HG03571 (cell line): ENCODE measurements at regions not wholly inside any gene's neighbourhood (a gene's known extent, or its start where the extent isn't known, plus 50 kb on each side); places are given as distances from the start of the nearest gene placed in this dataset.

Source experiments
- ATAC-seq: cut with Tn5 transposase; IDR thresholded peaks from one replicate; pipeline ENCODE4 v1.9.1; 2021; ENCODE audit not compliant: unreplicated experiment

DNA sequence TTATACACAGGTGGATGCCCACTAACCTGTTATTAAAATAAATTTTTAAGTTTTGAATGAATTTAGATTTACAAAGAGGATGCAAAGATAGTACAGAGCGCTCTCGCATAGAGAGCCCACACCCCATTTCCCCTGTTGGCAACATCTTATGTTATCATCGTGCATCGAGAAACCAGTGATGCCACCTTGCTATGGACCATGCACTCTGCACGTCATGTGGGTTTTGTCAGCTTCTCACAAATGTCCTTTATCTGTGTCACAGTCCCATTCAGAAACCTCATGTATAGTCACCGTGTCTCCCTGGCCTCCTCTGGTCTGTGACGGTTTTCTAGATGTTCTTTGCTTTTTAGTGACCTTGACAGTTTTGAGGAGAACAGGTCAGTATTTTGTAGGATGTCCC, 60.0 kb downstream of the ING1 start:
- no peak for ATAC-seq

DNA sequence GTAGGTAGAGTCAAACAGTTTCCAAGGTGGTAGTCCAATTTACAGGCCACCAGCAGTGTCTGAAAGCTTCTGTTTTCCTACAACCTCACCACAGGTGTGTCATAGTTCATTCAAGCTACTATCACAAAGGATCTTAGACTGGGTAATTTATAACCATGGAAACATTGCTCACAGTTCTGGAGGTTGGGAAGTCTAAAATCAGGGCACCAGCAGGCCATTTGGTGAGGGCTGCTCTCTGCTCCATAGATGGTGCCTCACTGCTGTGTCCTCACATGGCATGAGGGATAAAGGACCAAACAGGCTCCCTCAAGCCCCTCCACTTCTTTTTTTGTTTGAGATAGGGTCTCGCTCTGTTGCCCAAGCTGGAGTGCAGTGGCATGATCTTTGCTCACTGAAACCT, 60.6 kb downstream of the ING1 start:
- no peak for ATAC-seq

- no peak for ATAC-seq
Observed at GRCh38 chr13:110774490-110774889, 61.0 kb downstream of the ING1 start.

- no peak for ATAC-seq
Observed at GRCh38 chr13:110775576-110775975, 62.1 kb downstream of the ING1 start.

DNA sequence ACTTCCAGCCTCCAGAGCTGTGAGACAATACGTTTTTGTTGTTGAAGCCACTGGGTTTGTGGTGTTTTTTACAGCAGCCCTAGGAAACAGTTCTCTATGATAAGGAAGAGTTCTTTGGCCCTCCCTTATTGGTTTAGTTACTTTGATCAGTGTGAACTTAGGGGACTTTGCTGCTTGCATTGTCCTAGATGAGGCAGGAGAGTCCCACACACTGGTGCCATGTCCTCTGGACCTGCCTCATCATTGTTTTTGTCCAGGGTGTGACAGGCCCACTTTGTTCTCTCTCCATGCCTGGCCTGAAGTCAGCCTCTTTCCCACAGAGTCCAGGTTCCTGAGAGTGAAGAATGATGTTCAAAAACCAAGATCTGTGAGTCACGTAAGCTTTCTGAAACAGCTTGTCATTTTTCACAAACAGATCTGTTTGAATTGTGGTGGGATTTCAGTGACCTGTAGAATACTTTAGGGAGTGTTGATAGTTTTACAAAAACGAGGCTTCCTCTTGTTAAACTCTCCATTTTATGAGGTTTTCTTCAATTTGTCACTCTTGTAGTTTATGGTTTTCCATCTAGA, 63.8 kb downstream of the ING1 start:
- ATAC-seq, result no peak

DNA sequence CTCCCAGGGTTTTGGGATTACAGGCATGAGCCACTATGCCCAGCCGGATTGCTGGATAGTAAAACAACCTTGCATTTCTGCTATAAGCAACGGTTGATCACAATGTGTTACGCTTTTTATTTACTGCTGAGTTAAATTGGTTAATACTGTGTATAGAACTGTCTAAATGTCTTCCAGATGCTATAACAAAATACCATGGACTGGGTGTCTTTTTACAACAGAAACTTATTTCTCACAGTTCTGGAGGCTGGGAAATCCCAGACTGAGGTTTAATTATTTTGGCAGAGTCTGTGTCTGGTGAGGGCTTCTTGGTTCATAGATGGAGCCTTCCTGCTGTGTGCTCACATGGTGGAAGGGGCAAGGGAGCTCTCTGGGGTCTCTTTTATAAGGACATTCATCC, 65.5 kb downstream of the ING1 start:
- ATAC-seq, result no peak

GRCh38 chr13:110780422-110780821, 66.9 kb downstream of the ING1 start:
- no peak for ATAC-seq

DNA sequence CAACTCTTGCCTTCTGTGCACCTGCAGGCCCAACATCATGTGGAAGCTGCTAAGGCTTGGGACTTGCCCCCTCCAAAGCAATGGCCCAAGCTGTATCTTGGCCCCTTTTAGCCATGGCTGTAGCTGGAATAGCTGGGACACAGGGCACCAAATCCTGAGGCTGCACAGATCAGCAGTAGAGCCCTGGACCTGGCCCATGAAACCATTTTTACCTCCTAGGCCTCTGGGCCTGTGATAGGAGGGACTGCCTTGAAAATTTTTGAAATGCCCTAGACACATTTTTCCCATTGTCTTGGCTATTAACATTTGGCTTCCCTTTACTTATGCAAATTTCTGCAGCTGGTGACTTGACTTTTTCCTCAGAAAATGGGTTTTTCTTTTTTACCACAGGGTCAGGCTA, 68.7 kb downstream of the ING1 start:
- ATAC-seq, result no peak

GRCh38 chr13:110784704-110785103, 71.2 kb downstream of the ING1 start:
- ATAC-seq, result no peak

- no peak for ATAC-seq
Observed at GRCh38 chr13:110788778-110789177, 75.3 kb downstream of the ING1 start.

- ATAC-seq, result no peak
Observed at GRCh38 chr13:110789871-110790270, 76.4 kb downstream of the ING1 start.

DNA sequence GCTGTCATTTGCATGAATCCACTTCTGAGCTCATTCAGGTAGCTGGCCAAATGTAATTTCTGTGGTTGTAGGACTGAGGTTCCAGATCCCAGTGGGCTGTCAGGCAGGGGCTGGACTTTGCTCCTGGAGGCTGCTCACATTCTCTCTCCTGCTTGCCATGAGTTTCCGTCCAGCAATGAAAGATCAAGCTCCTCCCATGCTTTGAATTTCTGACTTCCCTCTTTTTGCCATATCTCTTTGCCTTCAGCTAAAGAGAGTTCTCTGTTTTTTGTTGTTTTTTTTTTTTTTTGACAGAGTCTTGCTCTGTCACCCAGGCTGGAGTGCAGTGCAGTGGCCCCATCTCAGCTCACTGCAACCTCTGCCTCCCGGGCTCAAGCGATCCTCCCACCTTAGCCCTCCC, 76.9 kb downstream of the ING1 start:
- ATAC-seq, result no peak

- ATAC-seq, result no peak
Observed at GRCh38 chr13:110794209-110794608, 80.7 kb downstream of the ING1 start.

DNA sequence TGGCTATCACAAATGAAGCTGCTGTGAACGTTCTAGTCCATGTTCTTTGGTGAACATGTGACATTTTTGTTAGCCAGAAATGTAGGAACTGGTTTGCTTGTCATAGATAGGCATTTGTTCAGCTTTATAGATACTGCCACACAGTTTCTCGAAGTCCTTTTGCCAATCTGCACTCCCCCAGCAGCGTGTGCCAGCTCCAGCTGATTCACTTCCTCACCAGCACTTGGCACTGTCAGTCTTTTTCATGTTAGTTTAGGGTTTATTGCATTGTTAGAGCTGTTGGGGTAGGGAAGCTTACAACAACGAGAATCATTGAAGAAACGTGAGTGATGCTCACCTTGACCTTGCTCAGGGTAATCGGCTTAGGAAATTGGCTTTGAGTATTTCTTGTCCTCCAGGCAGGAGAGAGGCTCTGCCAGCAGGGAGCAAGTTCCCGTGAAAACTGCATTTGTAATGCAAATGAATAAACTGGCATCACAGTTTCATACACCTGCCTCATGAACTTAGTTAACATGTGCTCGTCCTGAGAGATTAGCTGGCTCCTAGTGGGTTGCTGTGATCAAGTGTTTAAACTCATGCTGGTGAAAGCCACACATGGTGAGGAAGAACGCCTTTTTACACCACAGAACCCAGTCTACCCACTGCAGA, 83.9 kb downstream of the ING1 start:
- ATAC-seq, result no peak

- no peak for ATAC-seq
Observed at GRCh38 chr13:110798081-110798994, 84.8 kb downstream of the ING1 start.

- ATAC-seq, result no peak
Observed at GRCh38 chr13:110799246-110800236, 86.0 kb downstream of the ING1 start.

DNA sequence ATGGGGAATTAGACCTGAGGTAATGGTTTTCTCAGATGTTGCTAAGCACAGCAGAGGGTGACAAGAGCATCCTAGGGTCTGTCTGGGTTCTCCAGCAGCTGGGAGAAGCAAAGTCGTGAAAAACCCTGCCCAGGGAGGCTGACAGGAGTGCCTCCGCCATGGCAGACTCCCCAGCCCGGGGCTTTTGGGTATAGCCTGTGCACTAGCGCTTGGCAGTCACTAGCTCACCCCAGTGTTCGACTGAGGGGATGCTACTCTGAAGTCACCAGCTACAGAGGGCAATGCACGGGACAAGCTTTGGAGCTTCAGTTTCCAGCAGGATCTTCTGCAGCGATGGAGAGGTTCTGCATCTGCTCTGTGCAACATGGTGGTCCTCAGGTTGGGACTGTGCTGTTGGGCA, 87.5 kb downstream of the ING1 start:
- ATAC-seq, result no peak

GRCh38 chr13:110802260-110802659, 88.8 kb downstream of the ING1 start:
- no peak for ATAC-seq

DNA sequence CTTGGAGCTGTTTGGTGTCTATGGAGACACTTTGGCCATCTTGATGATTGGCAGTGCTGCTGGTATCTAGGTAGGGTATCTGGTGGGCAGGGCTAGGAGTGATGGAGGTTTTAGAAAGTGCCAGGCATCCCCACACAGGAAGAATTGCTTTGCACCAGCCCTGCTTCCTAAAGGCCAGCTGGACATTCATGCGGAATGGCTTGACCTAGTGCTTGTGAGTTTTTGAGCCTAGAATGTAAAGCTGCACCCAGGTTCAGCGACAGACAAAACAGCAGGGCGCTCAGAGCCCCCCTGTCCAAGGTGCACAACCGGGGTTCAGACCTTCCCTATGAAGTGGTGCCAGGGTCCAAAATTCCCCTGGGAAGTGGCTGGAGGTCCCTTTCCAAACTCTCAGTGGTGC, 93.1 kb downstream of the ING1 start:
- ATAC-seq, result no peak

DNA sequence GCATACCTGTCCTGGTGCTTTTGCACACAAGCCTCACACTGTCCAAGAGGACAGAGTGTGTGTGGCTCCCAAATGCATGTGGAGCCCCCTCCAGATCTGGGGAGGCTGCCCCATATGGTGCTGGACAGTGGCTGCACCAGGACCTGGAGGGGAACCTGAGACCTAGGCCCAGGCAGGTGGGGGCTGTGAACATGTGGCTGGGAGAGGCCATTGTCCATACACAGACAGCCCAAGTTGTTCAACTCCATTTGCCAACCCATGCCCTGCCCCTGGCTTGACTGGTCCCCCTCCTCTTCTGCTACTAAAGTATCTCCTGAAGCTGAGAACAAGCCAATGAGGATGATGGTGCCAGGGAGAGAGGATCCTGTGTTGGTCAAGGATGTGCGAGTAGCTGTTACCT, 94.0 kb downstream of the ING1 start:
- ATAC-seq, result no peak

GRCh38 chr13:110808138-110808537, 94.6 kb downstream of the ING1 start:
- no peak for ATAC-seq
